IMR-90 (cell line): ENCODE measurements at regions not wholly inside any gene's neighbourhood (a gene's known extent, or its start where the extent isn't known, plus 50 kb on each side); places are given as distances from the start of the nearest gene placed in this dataset.

Experiments used
- ATAC-seq: fragments of 200-7000 bp; cut with Tn5 transposase; 2 replicates; pipeline ENCODE4 v1.9.1; 2020; ENCODE audit warnings: low read depth, mild to moderate bottlenecking, moderate library complexity
- BruUV-seq: library from RNA; stranded (reverse); fragments of 400-500 nt; replicated peaks from 2 replicates; lab custom pipeline; 2021; lab: Mats Ljungman, UMichigan
- CTCF ChIA-PET: fragments of 300-600 bp; formaldehyde crosslinking; extraction: SDS; loops from one replicate; lab custom pipeline; 2021; ENCODE audit warnings: antibody characterized with exemption; lab: Yijun Ruan, JAX
- POLR2A ChIA-PET: fragments of 300-600 bp; sonication (Branson Sonifier 250); formaldehyde crosslinking; loops from one replicate; lab custom pipeline; 2022; ENCODE audit warnings: antibody characterized with exemption; ENCODE audit not compliant: unreplicated experiment; lab: Charles Lee
- DNase-seq: peaks from one replicate; pipeline ENCODE4 v3.0.0; 2013
- H2AFZ ChIP-seq: replicated peaks from 2 replicates; pipeline ENCODE3; 2013; ENCODE audit warnings: low read length, mild to moderate bottlenecking; ENCODE audit not compliant: poor library complexity
- H2AK5ac ChIP-seq: 2 replicates; pipeline ENCODE4 v1.6.1; 2013; ENCODE audit warnings: low read depth, low read length, inconsistent platforms
- H2AK9ac ChIP-seq: replicated peaks from 2 replicates; pipeline ENCODE3; 2013; ENCODE audit warnings: mild to moderate bottlenecking, low read depth, low read length, moderate library complexity; ENCODE audit not compliant: poor library complexity
- H2BK120ac ChIP-seq: 2 replicates; pipeline ENCODE4 v1.6.1; 2013; ENCODE audit warnings: low read depth, low read length, inconsistent platforms
- H2BK15ac ChIP-seq: 3 replicates; pipeline ENCODE4 v1.6.1; 2013; ENCODE audit warnings: low read depth, low read length, inconsistent platforms
- H2BK20ac ChIP-seq: 2 replicates; pipeline ENCODE4 v1.6.1; 2013; ENCODE audit warnings: low read depth, mild to moderate bottlenecking, inconsistent platforms, low read length, moderate library complexity
- H2BK5ac ChIP-seq: 2 replicates; pipeline ENCODE4 v1.6.1; 2013; ENCODE audit warnings: mild to moderate bottlenecking, low read depth, low read length, inconsistent platforms; ENCODE audit not compliant: poor library complexity, severe bottlenecking
- H3K14ac ChIP-seq: replicated peaks from 2 replicates; pipeline ENCODE4 v1.6.1; 2013; ENCODE audit warnings: low read depth, low read length, inconsistent platforms
- H3K18ac ChIP-seq: 2 replicates; pipeline ENCODE4 v1.6.1; 2013; ENCODE audit warnings: low read depth, low read length, control low read depth
- H3K23ac ChIP-seq: 2 replicates; pipeline ENCODE4 v1.6.1; 2013; ENCODE audit warnings: low read depth, low read length, inconsistent platforms
- H3K27ac ChIP-seq: 2 replicates; pipeline ENCODE4 v1.5.1; 2013; ENCODE audit warnings: mild to moderate bottlenecking, control low read depth, low read length; ENCODE audit not compliant: insufficient read depth
- H3K27me3 ChIP-seq: 2 replicates; pipeline ENCODE4 v1.6.1; 2013; ENCODE audit warnings: low read length; ENCODE audit not compliant: control insufficient read depth, insufficient read depth
- H3K36me3 ChIP-seq: 2 replicates; pipeline ENCODE4 v1.6.1; 2013; ENCODE audit warnings: low read length, mixed read lengths; ENCODE audit not compliant: control insufficient read depth, insufficient read depth
- H3K4ac ChIP-seq: 2 replicates; pipeline ENCODE4 v1.6.1; 2013; ENCODE audit warnings: low read depth, low read length, inconsistent platforms
- H3K4me1 ChIP-seq: 2 replicates; pipeline ENCODE4 v1.6.1; 2013; ENCODE audit warnings: low read length, mixed read lengths; ENCODE audit not compliant: control insufficient read depth, insufficient read depth
- H3K4me2 ChIP-seq: 2 replicates; pipeline ENCODE4 v1.6.1; 2013; ENCODE audit warnings: low read depth, mild to moderate bottlenecking, control low read depth, low read length, moderate library complexity
- H3K4me3 ChIP-seq: 2 replicates; pipeline ENCODE4 v1.5.1; 2013; ENCODE audit warnings: low read depth, mild to moderate bottlenecking, control low read depth, low read length, moderate library complexity; ENCODE audit not compliant: insufficient read depth
- H3K56ac ChIP-seq: 2 replicates; pipeline ENCODE4 v1.6.1; 2013; ENCODE audit warnings: low read length, inconsistent platforms; ENCODE audit not compliant: insufficient read depth; ENCODE audit errors: extremely low read depth
- H3K79me1 ChIP-seq, 2 experiments: 2 replicates each; pipeline ENCODE4 v1.6.1; 2013; ENCODE audit warnings: low read length in 2 of 2, inconsistent platforms in 1 of 2, low read depth in 1 of 2
- H3K9ac ChIP-seq: 2 replicates; pipeline ENCODE4 v1.6.1; 2013; ENCODE audit warnings: low read depth, low read length, control low read depth
- H3K9me1 ChIP-seq: 2 replicates; pipeline ENCODE4 v1.6.1; 2013; ENCODE audit warnings: low read length, inconsistent platforms; ENCODE audit not compliant: insufficient read depth
- H3K9me3 ChIP-seq: 2 replicates; pipeline ENCODE4 v1.6.1; 2013; ENCODE audit warnings: low read length; ENCODE audit not compliant: control insufficient read depth, insufficient read depth
- H4K20me1 ChIP-seq: 2 replicates; pipeline ENCODE4 v1.6.1; 2013; ENCODE audit warnings: low read length, inconsistent platforms; ENCODE audit not compliant: insufficient read depth
- H4K5ac ChIP-seq: 2 replicates; pipeline ENCODE4 v1.6.1; 2013; ENCODE audit warnings: mild to moderate bottlenecking, low read depth, low read length, control low read depth
- H4K8ac ChIP-seq, 2 experiments: 2 replicates each; pipeline ENCODE4 v1.6.1; 2013; ENCODE audit warnings: low read depth in 2 of 2, low read length in 2 of 2, control low read depth in 1 of 2, inconsistent platforms in 1 of 2
- H4K91ac ChIP-seq: 2 replicates; pipeline ENCODE4 v1.6.1; 2013; ENCODE audit warnings: low read depth, low read length, inconsistent platforms; ENCODE audit not compliant: insufficient read depth
- CEBPB ChIP-seq: IDR thresholded peaks from 2 replicates; pipeline ENCODE4 v1.6.1; 2012; ENCODE audit warnings: low read depth, low read length, improper control_type of control experiment
- WGBS, 2 experiments: methylation state at CpG; one replicate each; pipeline versions ENCODE4 v1.1.5 to v1.1.7; 2013; ENCODE audit warnings: missing lambda C conversion rate in 2 of 2; ENCODE audit not compliant: insufficient read length in 1 of 2; ENCODE audit errors: extremely low coverage in 2 of 2; 5-methylcytosine and 5-hydroxymethylcytosine counted together
- dilution Hi-C: fragments of 300-500 bp; cut with HindIII; formaldehyde crosslinking; loops from one replicate; pipeline ENCODE4 v1.14.3; 2018; ENCODE audit warnings: low sequenced_read_pairs; ENCODE audit not compliant: unreplicated experiment
- in situ Hi-C: fragments of 300-500 bp; cut with MboI; formaldehyde crosslinking; loops from 3 replicates; pipeline ENCODE4 v1.14.3; 2019; ENCODE audit warnings: low sequenced_read_pairs, inconsistent platforms, mixed read lengths
- intact Hi-C: fragments of 100-400 bp; cut with micrococcal nuclease; formaldehyde crosslinking; loops from 2 replicates; pipeline ENCODE4 v1.10.0; 2022
- TF ChIP-seq, protein P1 (sequence below): fragments of 150-350 bp; IDR thresholded peaks from 2 replicates; pipeline ENCODE4 v1.6.1; 2017; ENCODE audit warnings: mild to moderate bottlenecking, antibody characterized with exemption, low read length, low read depth

GRCh38 chr7:84790882-84791281, 396.0 kb downstream of the SEMA3D start:
- no peaks in the 10 kb centered on the region for H3K9me1 ChIP-seq
- H3K4ac ChIP-seq, result no peak overlapping the region
- ChIA-PET CTCF (no interaction called here), POLR2A (no interaction called here)
- H2BK15ac ChIP-seq, result no peak overlapping the region
- H3K4me2 ChIP-seq, result no peak overlapping the region
- no peaks in the 10 kb centered on the region for H3K9me3 ChIP-seq
- H3K27me3 ChIP-seq, result no peaks in the 10 kb centered on the region
- in situ Hi-C loops, result no loop called here
- no peak overlapping the region for H3K9ac ChIP-seq
- no peaks in the 10 kb centered on the region for H4K20me1 ChIP-seq
- H4K91ac ChIP-seq, result no peak overlapping the region
- no peak overlapping the region for H3K18ac ChIP-seq
- no peak overlapping the region for H2AK5ac ChIP-seq
- H3K27ac ChIP-seq, result no peak overlapping the region
- no peak overlapping the region for H4K5ac ChIP-seq
- no peaks in the 10 kb centered on the region for H3K36me3 ChIP-seq
- no peaks in the 10 kb centered on the region for H3K4me1 ChIP-seq
- WGBS, 2 experiments, result no CpG with 5 or more reads among the region's 2 CpGs
- dilution Hi-C loops, result no loop called here
- no peak overlapping the region for H3K56ac ChIP-seq
- H2BK120ac ChIP-seq, result no peak overlapping the region
- intact Hi-C loops, result no loop called here
- no peaks in the 10 kb centered on the region for H3K79me1 ChIP-seq
- H2BK20ac ChIP-seq, result no peak overlapping the region
- no peak overlapping the region for H2AFZ ChIP-seq
- TF ChIP-seq, protein P1, sequence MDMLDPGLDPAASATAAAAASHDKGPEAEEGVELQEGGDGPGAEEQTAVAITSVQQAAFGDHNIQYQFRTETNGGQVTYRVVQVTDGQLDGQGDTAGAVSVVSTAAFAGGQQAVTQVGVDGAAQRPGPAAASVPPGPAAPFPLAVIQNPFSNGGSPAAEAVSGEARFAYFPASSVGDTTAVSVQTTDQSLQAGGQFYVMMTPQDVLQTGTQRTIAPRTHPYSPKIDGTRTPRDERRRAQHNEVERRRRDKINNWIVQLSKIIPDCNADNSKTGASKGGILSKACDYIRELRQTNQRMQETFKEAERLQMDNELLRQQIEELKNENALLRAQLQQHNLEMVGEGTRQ, result no peak
- TF ChIP-seq CEBPB, result peak; percentile 89
- H4K8ac ChIP-seq, result no peak overlapping the region; a peak in 1 of 4 replicates
- no peak overlapping the region for H3K14ac ChIP-seq
- H3K23ac ChIP-seq, result no peak overlapping the region
- H2AK9ac ChIP-seq, result no peak overlapping the region
- BruUV-seq, result no TSS peak
- H3K4me3 ChIP-seq, result no peak overlapping the region
- DNase-seq (peak; percentile 62), ATAC-seq (no peak)
- H2BK5ac ChIP-seq, result no peak overlapping the region
